Type B pancreatic cell (in vitro differentiated cells): ENCODE measurements at regions not wholly inside any gene's neighbourhood (a gene's known extent, or its start where the extent isn't known, plus 50 kb on each side); places are given as distances from the start of the nearest gene placed in this dataset.

Experiments used
- DNase-seq: peaks from one replicate; pipeline ENCODE4 v3.0.0; 2021; ENCODE audit warnings: mixed read lengths; ENCODE audit not compliant: unreplicated experiment; ENCODE audit errors: extremely low spot score
- H3K27ac Mint-ChIP-seq: 2 replicates; pipeline ENCODE4 v1.8.0; 2021; ENCODE audit warnings: mild to moderate bottlenecking, mixed read lengths
- H3K27me3 Mint-ChIP-seq: 2 replicates; pipeline ENCODE4 v1.8.0; 2021; ENCODE audit warnings: mixed read lengths
- H3K36me3 Mint-ChIP-seq: 2 replicates; pipeline ENCODE4 v1.8.0; 2021; ENCODE audit warnings: mixed read lengths
- H3K4me1 Mint-ChIP-seq: one replicate; pipeline ENCODE4 v1.8.0; 2021; ENCODE audit warnings: mixed read lengths; ENCODE audit not compliant: unreplicated experiment
- H3K4me3 Mint-ChIP-seq: 2 replicates; pipeline ENCODE4 v1.8.0; 2021; ENCODE audit warnings: mild to moderate bottlenecking, mixed read lengths
- H3K9me3 Mint-ChIP-seq: 2 replicates; pipeline ENCODE4 v1.8.0; 2021; ENCODE audit warnings: mixed read lengths
- TF ChIP-seq, protein P1 (sequence below): fragments of 200-600 bp; sonication (generic); conservative IDR thresholded peaks from 2 replicates; pipeline ENCODE4 v1.5.0; 2021; ENCODE audit warnings: antibody characterized with exemption, mild to moderate bottlenecking

DNA sequence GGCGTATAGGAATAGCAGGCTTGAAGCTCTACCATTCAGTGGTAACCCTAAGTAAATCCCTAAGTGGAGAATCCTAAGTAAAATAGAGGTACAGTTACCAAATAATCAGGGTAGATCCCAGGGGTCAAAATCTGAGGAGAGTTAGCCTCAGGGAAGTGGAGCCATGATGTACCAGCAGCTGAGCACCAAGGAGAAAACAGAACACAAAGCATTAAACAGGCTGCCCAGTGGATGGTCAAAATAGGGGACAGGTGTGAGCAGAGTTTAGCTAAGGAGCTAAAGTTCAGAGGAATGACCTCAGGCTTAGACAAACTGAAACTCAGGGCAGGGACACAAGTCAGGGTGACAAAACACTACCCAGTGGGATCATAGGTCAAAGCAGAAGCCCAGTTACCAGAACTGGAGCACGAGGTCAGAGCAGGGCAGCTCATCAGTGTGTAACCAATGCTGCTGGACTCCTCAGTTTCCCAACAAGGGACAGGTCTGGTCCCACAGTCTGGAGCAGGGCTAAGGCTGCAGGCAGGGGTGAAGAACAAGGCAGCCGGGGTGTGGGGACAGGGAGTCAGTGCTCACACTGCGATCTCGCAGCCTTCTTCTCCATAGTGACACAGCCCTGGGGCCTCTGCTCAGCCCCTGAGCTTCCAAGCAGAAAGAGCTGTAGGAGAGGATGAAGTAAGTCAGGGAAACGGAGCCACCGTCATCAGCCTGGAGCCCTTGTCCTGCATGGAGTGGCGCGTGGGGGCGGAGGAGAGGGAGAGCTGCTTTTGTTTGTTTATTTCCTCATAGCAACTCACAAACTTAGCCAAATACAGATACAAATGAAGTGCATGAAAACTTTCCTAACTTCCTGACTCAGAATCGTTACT lies 264.0 kb downstream of the MREG start:
- H3K4me3 Mint-ChIP-seq, result no peak overlapping the region
- H3K36me3 Mint-ChIP-seq, result no peaks in the 10 kb centered on the region
- H3K4me1 Mint-ChIP-seq, result peaks cover 19% of the 10 kb centered on the region
- H3K27ac Mint-ChIP-seq, result no peak overlapping the region
- TF ChIP-seq, protein P1, sequence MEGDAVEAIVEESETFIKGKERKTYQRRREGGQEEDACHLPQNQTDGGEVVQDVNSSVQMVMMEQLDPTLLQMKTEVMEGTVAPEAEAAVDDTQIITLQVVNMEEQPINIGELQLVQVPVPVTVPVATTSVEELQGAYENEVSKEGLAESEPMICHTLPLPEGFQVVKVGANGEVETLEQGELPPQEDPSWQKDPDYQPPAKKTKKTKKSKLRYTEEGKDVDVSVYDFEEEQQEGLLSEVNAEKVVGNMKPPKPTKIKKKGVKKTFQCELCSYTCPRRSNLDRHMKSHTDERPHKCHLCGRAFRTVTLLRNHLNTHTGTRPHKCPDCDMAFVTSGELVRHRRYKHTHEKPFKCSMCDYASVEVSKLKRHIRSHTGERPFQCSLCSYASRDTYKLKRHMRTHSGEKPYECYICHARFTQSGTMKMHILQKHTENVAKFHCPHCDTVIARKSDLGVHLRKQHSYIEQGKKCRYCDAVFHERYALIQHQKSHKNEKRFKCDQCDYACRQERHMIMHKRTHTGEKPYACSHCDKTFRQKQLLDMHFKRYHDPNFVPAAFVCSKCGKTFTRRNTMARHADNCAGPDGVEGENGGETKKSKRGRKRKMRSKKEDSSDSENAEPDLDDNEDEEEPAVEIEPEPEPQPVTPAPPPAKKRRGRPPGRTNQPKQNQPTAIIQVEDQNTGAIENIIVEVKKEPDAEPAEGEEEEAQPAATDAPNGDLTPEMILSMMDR, result no peak
- DNase-seq, result no peak
- no peaks in the 10 kb centered on the region for H3K9me3 Mint-ChIP-seq
- H3K27me3 Mint-ChIP-seq, result no peaks in the 10 kb centered on the region

DNA sequence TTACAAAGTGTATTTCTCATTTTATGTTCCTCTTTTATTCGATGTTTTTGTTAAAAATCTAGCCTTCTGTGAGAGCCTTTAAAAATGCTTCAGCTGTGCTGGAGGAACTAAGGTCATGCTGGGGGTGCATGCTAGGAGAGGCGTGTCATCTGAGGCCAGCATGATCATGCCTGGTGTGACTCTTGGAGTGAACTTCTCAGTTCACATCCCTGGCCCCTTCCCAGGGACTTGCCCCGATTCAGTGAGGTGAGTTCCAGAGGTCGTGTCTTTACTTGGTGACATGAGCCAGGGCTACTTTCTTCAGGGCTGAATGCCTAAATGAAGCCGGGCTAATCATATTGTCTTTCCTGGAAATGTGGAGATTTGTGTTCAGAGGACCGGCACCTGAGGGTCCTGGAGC lies 264.9 kb downstream of the MREG start:
- Mint-ChIP-seq H3K9me3 (no peaks in the 10 kb centered on the region), H3K36me3 (no peaks in the 10 kb centered on the region)

GRCh38 chr2:215746887-215747615 lies 266.3 kb downstream of the MREG start:
- Mint-ChIP-seq H3K27ac (no peak overlapping the region), H3K4me1 (peaks cover 21% of the 10 kb centered on the region), H3K4me3 (no peak overlapping the region), H3K9me3 (no peaks in the 10 kb centered on the region), H3K27me3 (no peaks in the 10 kb centered on the region), H3K36me3 (no peaks in the 10 kb centered on the region)
- no peak for DNase-seq
- TF ChIP-seq, protein P1, result no peak

More for the DNA sequence above, 264.9 kb downstream of the MREG start:
- H3K4me3 Mint-ChIP-seq, result no peak overlapping the region
- H3K27ac Mint-ChIP-seq, result no peak overlapping the region
- TF ChIP-seq, protein P1, result no peak
- peaks cover 19% of the 10 kb centered on the region for H3K4me1 Mint-ChIP-seq
- H3K27me3 Mint-ChIP-seq, result no peaks in the 10 kb centered on the region
- no peak for DNase-seq

GRCh38 chr2:215746226-215746886 lies 267.0 kb downstream of the MREG start:
- peaks cover 26% of the 10 kb centered on the region for H3K4me1 Mint-ChIP-seq
- no peak overlapping the region for H3K4me3 Mint-ChIP-seq
- no peak for DNase-seq
- H3K36me3 Mint-ChIP-seq, result no peaks in the 10 kb centered on the region
- H3K9me3 Mint-ChIP-seq, result no peaks in the 10 kb centered on the region
- no peaks in the 10 kb centered on the region for H3K27me3 Mint-ChIP-seq
- TF ChIP-seq, protein P1, result no peak
- no peak overlapping the region for H3K27ac Mint-ChIP-seq

DNA sequence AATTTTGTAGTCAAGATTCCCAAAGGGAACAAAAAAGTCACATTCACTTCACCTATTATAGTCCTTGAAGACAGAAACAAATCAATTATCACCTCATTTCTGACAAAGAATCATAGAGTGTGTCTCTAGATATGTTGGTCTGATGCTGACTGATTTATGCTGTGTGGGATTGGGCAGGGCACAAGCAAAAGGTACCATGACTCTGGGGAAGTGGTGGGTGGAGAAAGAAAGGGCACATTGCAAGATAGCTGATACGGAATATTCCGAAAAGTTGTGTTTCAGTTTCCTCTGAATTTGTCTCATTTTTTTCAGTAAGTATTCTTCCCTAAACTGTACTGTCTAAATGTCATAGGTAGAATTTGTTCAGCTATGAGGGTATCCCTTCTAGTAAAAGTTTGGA lies 268.0 kb downstream of the MREG start:
- no peak for DNase-seq
- H3K4me1 Mint-ChIP-seq, result peaks cover 27% of the 10 kb centered on the region
- H3K27ac Mint-ChIP-seq, result no peak overlapping the region
- H3K36me3 Mint-ChIP-seq, result no peaks in the 10 kb centered on the region
- no peaks in the 10 kb centered on the region for H3K27me3 Mint-ChIP-seq
- TF ChIP-seq, protein P1, result no peak
- H3K9me3 Mint-ChIP-seq, result no peaks in the 10 kb centered on the region
- H3K4me3 Mint-ChIP-seq, result no peak overlapping the region
